AG04450 (cell line): ENCODE measurements at regions not wholly inside any gene's neighbourhood (a gene's known extent, or its start where the extent isn't known, plus 50 kb on each side); places are given as distances from the start of the nearest gene placed in this dataset.

Experiments used
- CTCF ChIA-PET: fragments of 300-600, 350-600 bp; formaldehyde crosslinking; extraction: SDS; loops from one replicate; lab custom pipeline; 2022; ENCODE audit warnings: antibody characterized with exemption, inconsistent platforms; lab: Charles Lee
- POLR2A ChIA-PET: fragments of 350-600 bp; formaldehyde crosslinking; extraction: SDS; loops from one replicate; lab custom pipeline; 2021; ENCODE audit warnings: antibody characterized with exemption, inconsistent platforms; lab: Yijun Ruan, JAX
- DNase-seq: peaks from one replicate; pipeline ENCODE4 v3.0.0-alpha.2; 2011; ENCODE audit warnings: low read depth, low spot score
- H3K27ac ChIP-seq: one replicate; pipeline ENCODE4 v1.5.1; 2012; ENCODE audit warnings: low read depth, low read length, control low read depth
- H3K27me3 ChIP-seq: one replicate; pipeline ENCODE4 v1.6.0; 2012; ENCODE audit warnings: low read length; ENCODE audit not compliant: control insufficient read depth, insufficient read depth
- H3K4me3 ChIP-seq: 2 replicates; pipeline ENCODE4 v1.5.1; 2011; ENCODE audit warnings: mild to moderate bottlenecking, low read depth, low read length, control low read depth
- H3K9me3 ChIP-seq: 2 replicates; pipeline ENCODE4 v1.5.1; 2012; ENCODE audit warnings: low read length; ENCODE audit not compliant: control insufficient read depth, insufficient read depth
- TF ChIP-seq, protein P1 (sequence below): IDR thresholded peaks from 2 replicates; pipeline ENCODE4 v1.5.1; 2011; ENCODE audit warnings: low read depth, low read length, control low read depth, inconsistent platforms

DNA sequence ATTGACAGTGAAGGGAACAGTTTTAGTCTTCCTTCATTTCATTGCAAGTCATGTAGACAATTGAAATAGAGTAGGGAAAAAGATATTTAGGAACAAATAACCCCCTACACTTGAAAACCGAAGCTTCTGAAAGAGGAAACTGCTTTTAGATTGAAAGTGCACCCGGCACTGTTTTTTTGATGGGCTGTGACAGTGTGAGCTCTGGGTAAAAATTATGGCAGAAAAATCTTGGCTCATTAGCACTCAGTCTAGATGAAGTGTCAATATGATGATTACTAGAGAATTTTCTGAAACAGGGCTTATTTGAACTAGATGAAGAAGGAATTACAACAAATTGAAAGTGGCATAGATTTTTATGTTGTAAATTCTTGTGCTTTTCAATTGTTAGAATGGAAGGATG is 1132.4 kb downstream of the RAPGEF2 start:
- no peaks in the 10 kb centered on the region; the same call in 1 of the 2 replicates for H3K9me3 ChIP-seq
- no peak for DNase-seq
- CTCF ChIA-PET = no interaction called here

GRCh38 chr4:160235771-160236170 is 1132.9 kb downstream of the RAPGEF2 start:
- ChIA-PET POLR2A (no interaction called here), CTCF (no interaction called here)
- no peak overlapping the region for H3K27ac ChIP-seq
- TF ChIP-seq, protein P1, sequence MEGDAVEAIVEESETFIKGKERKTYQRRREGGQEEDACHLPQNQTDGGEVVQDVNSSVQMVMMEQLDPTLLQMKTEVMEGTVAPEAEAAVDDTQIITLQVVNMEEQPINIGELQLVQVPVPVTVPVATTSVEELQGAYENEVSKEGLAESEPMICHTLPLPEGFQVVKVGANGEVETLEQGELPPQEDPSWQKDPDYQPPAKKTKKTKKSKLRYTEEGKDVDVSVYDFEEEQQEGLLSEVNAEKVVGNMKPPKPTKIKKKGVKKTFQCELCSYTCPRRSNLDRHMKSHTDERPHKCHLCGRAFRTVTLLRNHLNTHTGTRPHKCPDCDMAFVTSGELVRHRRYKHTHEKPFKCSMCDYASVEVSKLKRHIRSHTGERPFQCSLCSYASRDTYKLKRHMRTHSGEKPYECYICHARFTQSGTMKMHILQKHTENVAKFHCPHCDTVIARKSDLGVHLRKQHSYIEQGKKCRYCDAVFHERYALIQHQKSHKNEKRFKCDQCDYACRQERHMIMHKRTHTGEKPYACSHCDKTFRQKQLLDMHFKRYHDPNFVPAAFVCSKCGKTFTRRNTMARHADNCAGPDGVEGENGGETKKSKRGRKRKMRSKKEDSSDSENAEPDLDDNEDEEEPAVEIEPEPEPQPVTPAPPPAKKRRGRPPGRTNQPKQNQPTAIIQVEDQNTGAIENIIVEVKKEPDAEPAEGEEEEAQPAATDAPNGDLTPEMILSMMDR = no peak
- DNase-seq = no peak
- no peaks in the 10 kb centered on the region; the same call in 1 of the 2 replicates for H3K9me3 ChIP-seq
- H3K27me3 ChIP-seq = no peaks in the 10 kb centered on the region
- no peak overlapping the region for H3K4me3 ChIP-seq

More for the DNA sequence above, 1132.4 kb downstream of the RAPGEF2 start:
- Histone ChIP-seq H3K4me3 (no peak overlapping the region), H3K27ac (no peak overlapping the region), H3K27me3 (no peaks in the 10 kb centered on the region)
- TF ChIP-seq, protein P1 = no peak
- POLR2A ChIA-PET = no interaction called here

GRCh38 chr4:160238790-160239189 is 1135.9 kb downstream of the RAPGEF2 start:
- no peak for DNase-seq
- no peak overlapping the region for H3K27ac ChIP-seq
- ChIA-PET POLR2A (no interaction called here), CTCF (no interaction called here)
- H3K4me3 ChIP-seq = no peak overlapping the region
- H3K9me3 ChIP-seq = no peaks in the 10 kb centered on the region
- H3K27me3 ChIP-seq = no peaks in the 10 kb centered on the region
- TF ChIP-seq, protein P1 = no peak

- H3K27me3 ChIP-seq = no peaks in the 10 kb centered on the region
- no peak for DNase-seq
- no peak overlapping the region for H3K4me3 ChIP-seq
- ChIA-PET POLR2A (no interaction called here), CTCF (no interaction called here)
- H3K27ac ChIP-seq = no peak overlapping the region
- TF ChIP-seq, protein P1 = no peak
- H3K9me3 ChIP-seq = peaks cover 21% of the 10 kb centered on the region
Measured at GRCh38 chr4:160247091-160247656, 1144.3 kb downstream of the RAPGEF2 start.

DNA sequence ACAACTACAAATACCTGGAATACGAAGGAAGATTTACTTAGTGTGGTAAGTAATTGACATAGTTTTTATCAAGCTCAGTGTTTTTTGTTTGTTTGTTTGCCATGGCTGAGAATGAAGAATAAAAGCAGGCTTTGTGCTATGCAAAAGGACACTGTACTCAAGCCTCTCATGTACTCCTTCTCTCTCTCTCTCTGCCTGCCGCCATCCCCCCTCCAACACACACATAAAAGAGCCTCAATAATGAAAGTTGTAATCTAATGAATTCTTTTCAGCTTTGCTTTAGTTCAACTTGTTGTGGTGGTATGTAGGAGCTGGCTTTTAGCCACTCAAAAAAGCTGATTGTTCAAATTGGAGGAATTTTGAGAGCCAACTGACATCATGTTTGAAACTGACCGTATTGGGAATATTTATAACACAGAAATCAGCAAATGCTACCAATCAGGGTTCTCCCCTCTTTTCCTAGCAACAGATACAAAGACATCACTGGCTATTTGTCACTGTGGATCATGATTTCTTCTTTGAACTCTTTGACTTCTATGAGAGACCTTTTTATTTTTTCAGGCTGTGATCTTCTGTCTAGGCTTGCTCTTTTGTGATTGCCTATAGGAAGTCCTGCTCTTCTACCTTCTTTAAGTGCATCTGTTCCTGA is 1148.8 kb downstream of the RAPGEF2 start:
- ChIA-PET CTCF (no interaction called here), POLR2A (no interaction called here)
- no peak for DNase-seq
- Histone ChIP-seq H3K9me3 (peaks cover 10% of the 10 kb centered on the region), H3K4me3 (no peak overlapping the region), H3K27me3 (no peaks in the 10 kb centered on the region), H3K27ac (no peak overlapping the region)
- TF ChIP-seq, protein P1 = no peak
